ENCODE measurements at regions not wholly inside any gene's neighbourhood (a gene's known extent, or its start where the extent isn't known, plus 50 kb on each side); places are given as distances from the start of the nearest gene placed in this dataset.

DNA sequence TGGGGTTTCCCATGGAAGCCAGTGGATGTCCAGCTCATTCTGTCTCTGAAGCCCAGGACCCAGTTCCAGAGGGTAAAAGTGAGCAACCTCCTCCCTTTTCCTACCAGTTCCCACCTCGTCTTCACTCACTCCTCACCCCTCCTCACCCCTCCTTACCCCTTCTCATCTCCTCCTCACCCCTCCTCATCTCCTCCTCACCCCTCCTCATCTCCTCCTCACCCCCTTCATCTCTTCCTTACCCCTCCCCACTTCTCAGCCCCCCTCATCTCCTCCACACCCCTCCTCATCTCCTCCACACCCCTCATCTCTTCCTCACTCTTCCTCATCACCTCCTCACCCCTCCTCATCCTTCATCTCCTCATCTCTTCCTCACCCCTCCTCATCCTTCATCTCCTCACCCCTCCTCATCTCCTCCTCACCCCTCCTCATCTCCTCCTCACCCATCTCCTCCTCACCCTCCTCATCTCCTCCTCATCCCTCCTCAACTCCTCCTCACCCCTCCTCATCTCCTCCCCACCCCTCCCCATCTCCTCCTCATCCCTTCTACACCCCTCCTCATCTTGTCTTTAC, 246.1 kb downstream of the MYLK4 start:
- no peak for ATAC-seq
- intact Hi-C loops (cut with DNase I) = no loop called here
- TF ChIP-seq, protein P1, sequence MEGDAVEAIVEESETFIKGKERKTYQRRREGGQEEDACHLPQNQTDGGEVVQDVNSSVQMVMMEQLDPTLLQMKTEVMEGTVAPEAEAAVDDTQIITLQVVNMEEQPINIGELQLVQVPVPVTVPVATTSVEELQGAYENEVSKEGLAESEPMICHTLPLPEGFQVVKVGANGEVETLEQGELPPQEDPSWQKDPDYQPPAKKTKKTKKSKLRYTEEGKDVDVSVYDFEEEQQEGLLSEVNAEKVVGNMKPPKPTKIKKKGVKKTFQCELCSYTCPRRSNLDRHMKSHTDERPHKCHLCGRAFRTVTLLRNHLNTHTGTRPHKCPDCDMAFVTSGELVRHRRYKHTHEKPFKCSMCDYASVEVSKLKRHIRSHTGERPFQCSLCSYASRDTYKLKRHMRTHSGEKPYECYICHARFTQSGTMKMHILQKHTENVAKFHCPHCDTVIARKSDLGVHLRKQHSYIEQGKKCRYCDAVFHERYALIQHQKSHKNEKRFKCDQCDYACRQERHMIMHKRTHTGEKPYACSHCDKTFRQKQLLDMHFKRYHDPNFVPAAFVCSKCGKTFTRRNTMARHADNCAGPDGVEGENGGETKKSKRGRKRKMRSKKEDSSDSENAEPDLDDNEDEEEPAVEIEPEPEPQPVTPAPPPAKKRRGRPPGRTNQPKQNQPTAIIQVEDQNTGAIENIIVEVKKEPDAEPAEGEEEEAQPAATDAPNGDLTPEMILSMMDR (IDR thresholded peaks at IDR 0.05) = no peak
- Histone ChIP-seq H3K9me3 (no peaks in the 10 kb centered on the region), H3K4me3 (no peak overlapping the region), H3K27ac (no peak overlapping the region), H3K36me3 (no peaks in the 10 kb centered on the region), H3K27me3 (ENCODE audit: low read depth) (peaks cover 9% of the 10 kb centered on the region), H3K4me1 (no peaks in the 10 kb centered on the region)
- DNase-seq = no peak

DNA sequence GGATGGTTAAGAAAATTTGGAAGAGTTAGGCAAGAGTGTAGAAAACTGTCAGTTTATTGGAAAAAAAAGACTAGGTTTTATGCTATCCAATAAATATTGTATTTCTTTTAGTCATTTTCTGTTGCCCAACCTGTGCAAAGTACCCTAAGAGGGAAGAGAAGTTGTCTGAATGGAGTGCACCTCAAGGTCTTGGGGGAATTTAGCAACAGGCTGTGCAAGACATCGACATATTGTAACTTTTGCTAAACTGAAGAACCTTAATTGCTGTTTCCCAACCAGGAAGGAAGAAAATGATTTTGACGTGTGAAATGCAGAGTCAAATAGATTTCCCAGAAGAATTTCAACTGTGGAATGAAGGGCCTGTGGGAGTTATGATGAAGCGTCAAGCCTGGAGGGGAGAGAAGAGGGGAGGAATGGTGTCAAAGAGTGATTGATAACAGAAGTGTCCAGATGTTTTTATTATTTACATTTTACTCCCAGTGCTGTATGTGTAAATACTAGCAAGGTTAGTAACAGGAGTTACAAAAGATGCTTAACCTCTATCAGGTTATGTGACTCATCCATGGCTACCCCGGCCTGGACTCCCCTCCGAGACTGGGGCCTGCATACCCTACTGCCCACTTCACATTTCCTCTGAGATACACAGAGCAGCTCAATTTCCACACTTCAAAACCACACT, 246.8 kb downstream of the MYLK4 start:
- H3K27me3 ChIP-seq (ENCODE audit: low read depth) = peaks cover 9% of the 10 kb centered on the region
- intact Hi-C loops (cut with DNase I) = no loop called here
- H3K36me3 ChIP-seq = no peaks in the 10 kb centered on the region
- ATAC-seq = peak; percentile 23 to 32
- no peak for DNase-seq
- TF ChIP-seq, protein P1 (IDR thresholded peaks at IDR 0.05) = no peak
- H3K4me1 ChIP-seq = no peaks in the 10 kb centered on the region
- no peak overlapping the region for H3K27ac ChIP-seq
- H3K9me3 ChIP-seq = no peaks in the 10 kb centered on the region
- no peak overlapping the region for H3K4me3 ChIP-seq

DNA sequence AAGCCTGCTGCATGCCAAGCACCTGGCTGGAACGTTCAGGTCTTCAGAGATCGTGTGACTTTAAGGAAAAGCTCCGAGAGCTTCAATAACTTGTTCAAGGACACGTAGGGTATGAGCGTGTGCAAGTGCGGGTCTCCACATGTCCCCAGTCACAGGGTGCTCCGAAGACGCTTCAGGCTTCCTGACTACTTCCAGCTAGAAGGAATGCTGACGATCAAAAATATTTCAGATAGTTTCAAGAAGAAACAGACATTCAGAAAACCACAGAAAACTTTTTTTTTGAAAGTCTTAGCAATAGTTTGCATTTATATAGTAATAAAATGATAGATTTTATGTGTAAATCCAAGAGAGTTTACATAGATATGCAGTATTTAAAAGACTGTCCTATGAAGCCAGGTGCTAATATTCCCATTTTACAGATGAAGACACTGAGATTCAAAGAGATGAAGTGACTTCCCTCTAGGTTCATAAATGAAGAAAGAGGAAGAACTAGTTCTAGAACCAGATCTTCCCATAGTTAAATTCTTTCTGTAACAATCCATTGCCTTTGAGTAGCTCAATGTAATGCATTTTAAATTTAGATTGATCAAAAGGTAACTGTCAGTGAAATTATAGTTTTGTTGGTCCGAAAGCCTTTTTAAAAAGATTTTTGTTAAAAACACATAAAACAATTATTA, 247.6 kb downstream of the MYLK4 start:
- TF ChIP-seq, protein P1 (IDR thresholded peaks at IDR 0.05) = no peak
- intact Hi-C loops (cut with DNase I) = no loop called here
- Histone ChIP-seq H3K27me3 (ENCODE audit: low read depth) (peaks cover 9% of the 10 kb centered on the region), H3K27ac (no peak overlapping the region), H3K9me3 (no peaks in the 10 kb centered on the region), H3K36me3 (no peaks in the 10 kb centered on the region), H3K4me1 (no peaks in the 10 kb centered on the region), H3K4me3 (no peak overlapping the region)
- ATAC-seq = no peak
- DNase-seq = no peak

DNA sequence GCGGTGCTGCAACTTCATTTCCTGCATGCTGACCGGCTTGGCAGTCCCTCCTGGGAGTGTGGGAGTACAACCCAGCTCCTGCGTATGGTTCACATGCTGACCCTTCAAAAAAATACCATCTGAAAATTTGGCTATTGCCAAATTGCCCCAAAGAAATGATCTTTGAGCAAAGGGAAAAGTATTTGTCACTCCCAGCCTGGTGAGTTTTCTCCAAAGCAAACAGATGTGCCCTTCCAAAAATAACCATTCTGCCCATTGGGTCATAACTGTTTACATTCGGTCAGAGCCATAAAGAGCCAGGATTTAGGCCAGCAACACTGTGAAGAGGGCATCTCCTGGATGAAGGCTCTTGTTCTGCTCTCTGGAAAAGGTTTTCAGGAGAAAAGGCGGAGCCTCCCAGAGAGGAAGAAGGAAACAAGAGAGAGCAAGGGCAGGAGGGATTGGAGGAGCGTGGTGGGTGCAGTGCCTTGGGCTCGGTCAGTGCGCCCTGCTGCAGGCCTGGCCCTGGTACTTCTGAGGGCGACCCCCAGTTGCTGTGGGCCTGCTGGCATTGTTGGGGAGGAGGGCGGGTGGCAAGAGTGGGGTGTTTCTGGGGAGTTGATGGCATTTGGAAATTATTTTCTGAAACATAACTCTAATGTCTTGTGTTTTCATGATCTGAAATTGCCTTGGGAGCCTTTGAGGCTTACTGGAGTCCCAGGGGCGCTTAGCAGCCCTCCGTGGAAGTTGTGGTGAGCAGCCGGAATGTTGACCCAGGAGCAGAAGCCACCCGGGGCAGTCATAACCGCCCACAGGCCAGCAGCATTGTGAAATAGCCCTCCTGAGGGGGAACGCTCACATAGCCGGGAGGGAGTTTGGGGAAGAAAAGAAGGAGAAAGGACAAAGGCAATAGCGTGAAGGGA, 248.4 kb downstream of the MYLK4 start:
- Histone ChIP-seq H3K27ac (no peak overlapping the region), H3K9me3 (no peaks in the 10 kb centered on the region), H3K36me3 (no peaks in the 10 kb centered on the region), H3K27me3 (ENCODE audit: low read depth) (peaks cover 9% of the 10 kb centered on the region), H3K4me3 (no peak overlapping the region), H3K4me1 (no peaks in the 10 kb centered on the region)
- TF ChIP-seq, protein P1 (IDR thresholded peaks at IDR 0.05) = no peak
- ATAC-seq (no peak), DNase-seq (no peak)
- intact Hi-C loops (cut with DNase I) = no loop called here

DNA sequence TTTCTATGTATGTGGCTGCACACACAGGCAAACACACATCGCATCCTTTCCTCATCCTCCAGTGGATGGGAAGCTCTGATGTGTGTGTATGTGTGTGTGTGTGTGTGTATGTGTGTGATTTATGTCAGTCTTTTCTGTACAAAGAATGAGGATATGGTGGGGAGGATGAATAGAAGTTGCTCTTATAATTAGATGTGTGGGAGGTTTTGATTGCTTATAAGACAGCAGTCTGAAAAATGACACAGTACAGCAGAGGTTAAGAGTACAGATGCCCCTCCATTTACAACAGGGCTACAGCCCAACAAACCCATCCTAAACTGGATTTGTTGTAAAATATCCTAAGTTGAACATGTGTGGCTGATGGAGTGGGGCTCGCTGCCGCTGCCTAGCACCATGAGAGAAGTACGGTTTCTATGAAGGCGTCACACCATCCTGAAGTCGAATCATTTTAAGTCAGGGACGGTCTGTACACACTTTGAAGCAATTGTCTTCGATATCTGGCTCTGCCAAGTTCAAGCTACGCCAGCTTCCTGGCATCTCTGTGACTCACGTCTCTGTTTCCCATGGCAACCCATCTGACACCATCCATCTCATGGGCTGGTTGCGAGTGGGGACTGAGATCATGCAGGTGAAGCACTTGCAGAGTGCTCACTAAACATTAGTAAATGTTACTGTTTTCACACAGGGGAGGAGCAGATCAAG, 252.6 kb downstream of the MYLK4 start:
- no peak overlapping the region for H3K4me3 ChIP-seq
- intact Hi-C loops (cut with DNase I) = no loop called here
- TF ChIP-seq, protein P1 (IDR thresholded peaks at IDR 0.05) = no peak
- H3K27ac ChIP-seq = no peak overlapping the region
- no peaks in the 10 kb centered on the region for H3K36me3 ChIP-seq
- DNase-seq = no peak
- H3K4me1 ChIP-seq = no peaks in the 10 kb centered on the region
- H3K27me3 ChIP-seq (ENCODE audit: low read depth) = peaks cover 9% of the 10 kb centered on the region
- ATAC-seq = no peak
- H3K9me3 ChIP-seq = no peaks in the 10 kb centered on the region

Data from lower lobe of right lung (tissue), 2 donors.